Thymus (tissue), 11 donors: ENCODE measurements at regions not wholly inside any gene's neighbourhood (a gene's known extent, or its start where the extent isn't known, plus 50 kb on each side); places are given as distances from the start of the nearest gene placed in this dataset.
A peak's percentile ranks its signal among the peaks of the same experiment; 100 is the strongest.

Experiments used
- DNase-seq, 9 donors: peaks; one replicate each; pipeline ENCODE4 v3.0.0-alpha.2; 2013; ENCODE audit warnings: low spot score in 9 of 9, low read depth in 6 of 9, missing footprints in 1 of 9
- H3K27ac ChIP-seq, 2 donors: one replicate each; pipeline ENCODE4 v1.5.1; 2013; ENCODE audit warnings: control low read depth in 1 of 2, low read depth in 1 of 2, low read length in 1 of 2, mild to moderate bottlenecking in 1 of 2, moderate library complexity in 1 of 2
- H3K27me3 ChIP-seq, 2 donors: one replicate each; pipeline ENCODE4 v1.5.1; 2013; ENCODE audit warnings: low read length in 1 of 2; ENCODE audit not compliant: control insufficient read depth in 2 of 2, insufficient read depth in 1 of 2
- H3K36me3 ChIP-seq, 2 donors: one replicate each; pipeline ENCODE4 v1.5.1; 2013; ENCODE audit warnings: low read length in 1 of 2, mild to moderate bottlenecking in 1 of 2, moderate library complexity in 1 of 2; ENCODE audit not compliant: control insufficient read depth in 2 of 2, insufficient read depth in 2 of 2
- H3K4me1 ChIP-seq, 2 donors: one replicate each; pipeline ENCODE4 v1.5.1; 2013; ENCODE audit warnings: low read length in 2 of 2; ENCODE audit not compliant: control insufficient read depth in 2 of 2, insufficient read depth in 2 of 2
- H3K4me3 ChIP-seq, 2 donors: one replicate each; pipeline ENCODE4 v1.5.1; 2013; ENCODE audit warnings: low read length in 2 of 2, control low read depth in 1 of 2, mild to moderate bottlenecking in 1 of 2
- H3K9me3 ChIP-seq, 2 donors: one replicate each; pipeline ENCODE4 v1.5.1; 2013; ENCODE audit warnings: low read length in 1 of 2, mild to moderate bottlenecking in 1 of 2; ENCODE audit not compliant: control insufficient read depth in 2 of 2, insufficient read depth in 1 of 2
- WGBS: extraction: QIAGEN DNeasy Blood & Tissue Kit; methylation state at CpG from one replicate; pipeline ENCODE4 v1.1.7; 2013; 5-methylcytosine and 5-hydroxymethylcytosine counted together
- donor health status: healthy.

- no peaks in the 10 kb centered on the region for H3K36me3 ChIP-seq
- H3K27ac ChIP-seq, result no peak overlapping the region
- H3K9me3 ChIP-seq, result no peaks in the 10 kb centered on the region
- no peak overlapping the region for H3K4me3 ChIP-seq
- WGBS, result 65% methylated on average over 3 of the region's 3 CpGs
- H3K27me3 ChIP-seq, result no peaks in the 10 kb centered on the region
- H3K4me1 ChIP-seq, result no peaks in the 10 kb centered on the region
- DNase-seq, result no peak
Measured at GRCh38 chr3:28978092-28978491, 302.8 kb upstream of the RBMS3 start.

GRCh38 chr3:28980131-28980530 is 300.7 kb upstream of the RBMS3 start:
- Histone ChIP-seq H3K36me3 (no peaks in the 10 kb centered on the region), H3K4me1 (no peaks in the 10 kb centered on the region), H3K4me3 (no peak overlapping the region), H3K27me3 (no peaks in the 10 kb centered on the region), H3K9me3 (no peaks in the 10 kb centered on the region), H3K27ac (no peak overlapping the region)
- DNase-seq, result no peak
- WGBS, result 100% methylated on average over 1 of the region's 1 CpG

DNA sequence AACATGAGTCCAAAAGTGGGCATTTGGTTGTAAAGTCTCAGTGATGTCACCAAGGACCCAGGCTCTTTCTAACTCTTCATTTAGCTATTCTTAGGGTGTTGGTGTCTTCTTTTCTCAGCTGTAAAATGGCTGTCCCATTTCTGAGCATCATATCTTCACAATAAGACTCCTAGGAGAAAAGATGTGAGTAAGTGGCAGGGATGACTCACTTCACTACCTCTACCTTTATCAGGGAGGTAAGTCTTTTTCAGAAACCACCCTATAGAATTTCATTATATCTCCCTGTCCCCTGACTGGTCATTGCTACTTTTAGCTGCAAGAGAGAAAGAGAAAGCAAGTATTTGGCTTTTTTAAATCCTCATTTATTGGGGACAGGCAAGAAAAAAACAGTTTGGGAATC is 300.2 kb upstream of the RBMS3 start:
- Histone ChIP-seq H3K9me3 (no peaks in the 10 kb centered on the region), H3K27ac (no peak overlapping the region), H3K36me3 (no peaks in the 10 kb centered on the region), H3K4me1 (no peaks in the 10 kb centered on the region), H3K27me3 (no peaks in the 10 kb centered on the region), H3K4me3 (no peak overlapping the region)
- no peak for DNase-seq

- H3K27me3 ChIP-seq, result no peaks in the 10 kb centered on the region
- no peak for DNase-seq
- WGBS, result 98% methylated on average over 2 of the region's 2 CpGs
- no peaks in the 10 kb centered on the region for H3K9me3 ChIP-seq
- peaks cover 0 to 2% of the 10 kb centered on the region in 2 donors for H3K4me1 ChIP-seq
- H3K4me3 ChIP-seq, result no peak overlapping the region
- no peaks in the 10 kb centered on the region for H3K36me3 ChIP-seq
- no peak overlapping the region for H3K27ac ChIP-seq
Measured at GRCh38 chr3:28982906-28983305, 298.0 kb upstream of the RBMS3 start.

DNA sequence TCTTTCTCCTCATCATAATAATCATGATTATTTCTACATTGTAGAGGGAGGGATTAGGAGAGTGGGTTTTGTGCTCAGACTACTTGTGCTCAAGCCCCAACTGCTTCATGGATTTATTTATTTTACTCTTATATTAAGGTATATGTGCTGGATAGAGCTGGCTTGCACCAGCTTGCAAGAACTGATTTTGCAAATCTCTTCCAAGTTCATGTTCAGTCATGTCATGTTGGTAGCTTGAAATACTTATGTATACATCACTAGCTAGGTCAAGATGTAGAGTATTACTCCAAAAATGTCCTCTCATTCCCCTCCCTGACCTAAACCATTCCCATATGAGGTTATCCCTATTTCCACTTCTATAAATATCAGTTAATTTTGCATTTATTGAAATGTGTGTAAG is 293.9 kb upstream of the RBMS3 start:
- Histone ChIP-seq H3K9me3 (no peaks in the 10 kb centered on the region), H3K27ac (no peak overlapping the region), H3K4me1 (peaks cover 0 to 2% of the 10 kb centered on the region in 2 donors), H3K27me3 (no peaks in the 10 kb centered on the region), H3K4me3 (no peak overlapping the region), H3K36me3 (no peaks in the 10 kb centered on the region)
- DNase-seq, result no peak

DNA sequence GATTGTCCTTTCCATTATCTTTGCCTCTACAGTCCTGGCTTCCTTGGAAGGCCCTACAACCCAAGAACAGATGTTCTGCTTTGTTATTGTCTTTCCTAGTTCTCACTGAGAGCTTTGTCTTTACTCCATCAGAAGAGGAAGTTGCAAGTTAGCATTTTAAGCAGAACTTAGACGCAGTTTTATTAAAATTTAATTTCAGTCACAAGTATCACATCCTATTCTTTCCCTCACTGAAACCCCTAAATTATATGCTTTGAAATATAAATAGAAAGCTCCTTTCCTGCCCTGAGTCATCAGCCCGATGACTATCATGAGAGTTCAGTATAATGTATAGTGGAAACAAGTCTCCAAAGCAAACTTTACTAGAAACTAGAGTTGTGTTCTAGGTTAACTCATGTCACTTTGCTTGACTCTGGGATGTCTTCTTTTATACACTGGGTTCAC is 291.2 kb upstream of the RBMS3 start:
- H3K27ac ChIP-seq, result no peak overlapping the region
- H3K4me3 ChIP-seq, result no peak overlapping the region
- whole genome bisulfite sequencing, result 15% methylated on average over 2 of the region's 2 CpGs
- H3K36me3 ChIP-seq, result no peaks in the 10 kb centered on the region
- H3K4me1 ChIP-seq, result peaks cover 0 to 2% of the 10 kb centered on the region in 2 donors
- no peaks in the 10 kb centered on the region for H3K27me3 ChIP-seq
- H3K9me3 ChIP-seq, result no peaks in the 10 kb centered on the region
- peak in 1 of 9 donors; percentile 11 for DNase-seq

GRCh38 chr3:28994161-28994905 is 286.5 kb upstream of the RBMS3 start:
- DNase-seq, result no peak
- Histone ChIP-seq H3K27me3 (no peaks in the 10 kb centered on the region), H3K4me3 (no peak overlapping the region), H3K27ac (no peak overlapping the region), H3K9me3 (no peaks in the 10 kb centered on the region), H3K36me3 (no peaks in the 10 kb centered on the region), H3K4me1 (no peaks in the 10 kb centered on the region)
- WGBS, result 97% methylated on average over 6 of the region's 6 CpGs

- no peaks in the 10 kb centered on the region for H3K9me3 ChIP-seq
- no peaks in the 10 kb centered on the region for H3K36me3 ChIP-seq
- H3K27me3 ChIP-seq, result no peaks in the 10 kb centered on the region
- no peak overlapping the region for H3K4me3 ChIP-seq
- no peak overlapping the region for H3K27ac ChIP-seq
- WGBS, result 95% methylated on average over 4 of the region's 4 CpGs
- DNase-seq, result no peak
- no peaks in the 10 kb centered on the region for H3K4me1 ChIP-seq
Measured at GRCh38 chr3:29004885-29005599, 275.8 kb upstream of the RBMS3 start.

DNA sequence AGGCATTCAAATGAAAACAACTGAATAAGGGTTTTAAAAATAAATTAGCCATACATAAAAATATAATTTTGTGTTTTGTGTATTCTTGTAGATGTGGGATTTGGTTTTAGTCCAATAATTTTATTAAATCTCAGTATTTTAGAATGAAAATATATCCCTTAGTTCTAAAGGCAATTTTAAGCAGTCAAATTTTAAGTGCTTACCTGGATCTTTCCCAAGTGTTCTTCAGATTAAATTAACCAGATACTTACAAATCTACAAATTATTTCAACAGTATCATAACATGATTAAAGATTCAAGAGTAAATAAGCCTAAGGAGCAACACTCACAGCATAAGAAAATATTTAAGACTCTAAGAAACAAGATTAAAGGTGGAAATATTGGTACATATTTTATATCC is 275.0 kb upstream of the RBMS3 start:
- H3K4me3 ChIP-seq, result no peak overlapping the region
- H3K27me3 ChIP-seq, result no peaks in the 10 kb centered on the region
- H3K27ac ChIP-seq, result no peak overlapping the region
- H3K9me3 ChIP-seq, result no peaks in the 10 kb centered on the region
- no peaks in the 10 kb centered on the region for H3K4me1 ChIP-seq
- no peak for DNase-seq
- H3K36me3 ChIP-seq, result no peaks in the 10 kb centered on the region
